IMR-90 (cell line): ENCODE measurements at regions not wholly inside any gene's neighbourhood (a gene's known extent, or its start where the extent isn't known, plus 50 kb on each side); places are given as distances from the start of the nearest gene placed in this dataset.

Source experiments
- ATAC-seq: fragments of 200-7000 bp; cut with Tn5 transposase; 2 replicates; pipeline ENCODE4 v1.9.1; 2020; ENCODE audit warnings: low read depth, mild to moderate bottlenecking, moderate library complexity
- BruUV-seq: library from RNA; stranded (reverse); fragments of 400-500 nt; replicated peaks from 2 replicates; lab custom pipeline; 2021; lab: Mats Ljungman, UMichigan
- CTCF ChIA-PET: fragments of 300-600 bp; formaldehyde crosslinking; extraction: SDS; loops from one replicate; lab custom pipeline; 2021; ENCODE audit warnings: antibody characterized with exemption; lab: Yijun Ruan, JAX
- POLR2A ChIA-PET: fragments of 300-600 bp; sonication (Branson Sonifier 250); formaldehyde crosslinking; loops from one replicate; lab custom pipeline; 2022; ENCODE audit warnings: antibody characterized with exemption; ENCODE audit not compliant: unreplicated experiment; lab: Charles Lee
- DNase-seq: peaks from one replicate; pipeline ENCODE4 v3.0.0; 2013
- H2AFZ ChIP-seq: replicated peaks from 2 replicates; pipeline ENCODE3; 2013; ENCODE audit warnings: low read length, mild to moderate bottlenecking; ENCODE audit not compliant: poor library complexity
- H2AK5ac ChIP-seq: 2 replicates; pipeline ENCODE4 v1.6.1; 2013; ENCODE audit warnings: low read depth, low read length, inconsistent platforms
- H2AK9ac ChIP-seq: replicated peaks from 2 replicates; pipeline ENCODE3; 2013; ENCODE audit warnings: mild to moderate bottlenecking, low read depth, low read length, moderate library complexity; ENCODE audit not compliant: poor library complexity
- H2BK120ac ChIP-seq: 2 replicates; pipeline ENCODE4 v1.6.1; 2013; ENCODE audit warnings: low read depth, low read length, inconsistent platforms
- H2BK15ac ChIP-seq: 3 replicates; pipeline ENCODE4 v1.6.1; 2013; ENCODE audit warnings: low read depth, low read length, inconsistent platforms
- H2BK20ac ChIP-seq: 2 replicates; pipeline ENCODE4 v1.6.1; 2013; ENCODE audit warnings: low read depth, mild to moderate bottlenecking, inconsistent platforms, low read length, moderate library complexity
- H2BK5ac ChIP-seq: 2 replicates; pipeline ENCODE4 v1.6.1; 2013; ENCODE audit warnings: mild to moderate bottlenecking, low read depth, low read length, inconsistent platforms; ENCODE audit not compliant: poor library complexity, severe bottlenecking
- H3K14ac ChIP-seq: replicated peaks from 2 replicates; pipeline ENCODE4 v1.6.1; 2013; ENCODE audit warnings: low read depth, low read length, inconsistent platforms
- H3K18ac ChIP-seq: 2 replicates; pipeline ENCODE4 v1.6.1; 2013; ENCODE audit warnings: low read depth, low read length, control low read depth
- H3K23ac ChIP-seq: 2 replicates; pipeline ENCODE4 v1.6.1; 2013; ENCODE audit warnings: low read depth, low read length, inconsistent platforms
- H3K27ac ChIP-seq: 2 replicates; pipeline ENCODE4 v1.5.1; 2013; ENCODE audit warnings: mild to moderate bottlenecking, control low read depth, low read length; ENCODE audit not compliant: insufficient read depth
- H3K27me3 ChIP-seq: 2 replicates; pipeline ENCODE4 v1.6.1; 2013; ENCODE audit warnings: low read length; ENCODE audit not compliant: control insufficient read depth, insufficient read depth
- H3K36me3 ChIP-seq: 2 replicates; pipeline ENCODE4 v1.6.1; 2013; ENCODE audit warnings: low read length, mixed read lengths; ENCODE audit not compliant: control insufficient read depth, insufficient read depth
- H3K4ac ChIP-seq: 2 replicates; pipeline ENCODE4 v1.6.1; 2013; ENCODE audit warnings: low read depth, low read length, inconsistent platforms
- H3K4me1 ChIP-seq: 2 replicates; pipeline ENCODE4 v1.6.1; 2013; ENCODE audit warnings: low read length, mixed read lengths; ENCODE audit not compliant: control insufficient read depth, insufficient read depth
- H3K4me2 ChIP-seq: 2 replicates; pipeline ENCODE4 v1.6.1; 2013; ENCODE audit warnings: low read depth, mild to moderate bottlenecking, control low read depth, low read length, moderate library complexity
- H3K4me3 ChIP-seq: 2 replicates; pipeline ENCODE4 v1.5.1; 2013; ENCODE audit warnings: low read depth, mild to moderate bottlenecking, control low read depth, low read length, moderate library complexity; ENCODE audit not compliant: insufficient read depth
- H3K56ac ChIP-seq: 2 replicates; pipeline ENCODE4 v1.6.1; 2013; ENCODE audit warnings: low read length, inconsistent platforms; ENCODE audit not compliant: insufficient read depth; ENCODE audit errors: extremely low read depth
- H3K79me1 ChIP-seq, 2 experiments: 2 replicates each; pipeline ENCODE4 v1.6.1; 2013; ENCODE audit warnings: low read length in 2 of 2, inconsistent platforms in 1 of 2, low read depth in 1 of 2
- H3K9ac ChIP-seq: 2 replicates; pipeline ENCODE4 v1.6.1; 2013; ENCODE audit warnings: low read depth, low read length, control low read depth
- H3K9me1 ChIP-seq: 2 replicates; pipeline ENCODE4 v1.6.1; 2013; ENCODE audit warnings: low read length, inconsistent platforms; ENCODE audit not compliant: insufficient read depth
- H3K9me3 ChIP-seq: 2 replicates; pipeline ENCODE4 v1.6.1; 2013; ENCODE audit warnings: low read length; ENCODE audit not compliant: control insufficient read depth, insufficient read depth
- H4K20me1 ChIP-seq: 2 replicates; pipeline ENCODE4 v1.6.1; 2013; ENCODE audit warnings: low read length, inconsistent platforms; ENCODE audit not compliant: insufficient read depth
- H4K5ac ChIP-seq: 2 replicates; pipeline ENCODE4 v1.6.1; 2013; ENCODE audit warnings: mild to moderate bottlenecking, low read depth, low read length, control low read depth
- H4K8ac ChIP-seq, 2 experiments: 2 replicates each; pipeline ENCODE4 v1.6.1; 2013; ENCODE audit warnings: low read depth in 2 of 2, low read length in 2 of 2, control low read depth in 1 of 2, inconsistent platforms in 1 of 2
- H4K91ac ChIP-seq: 2 replicates; pipeline ENCODE4 v1.6.1; 2013; ENCODE audit warnings: low read depth, low read length, inconsistent platforms; ENCODE audit not compliant: insufficient read depth
- BHLHE40 ChIP-seq: fragments of 150-350 bp; IDR thresholded peaks from 2 replicates; pipeline ENCODE4 v1.6.1; 2016; ENCODE audit warnings: mild to moderate bottlenecking, low read depth, low read length
- CEBPB ChIP-seq: IDR thresholded peaks from 2 replicates; pipeline ENCODE4 v1.6.1; 2012; ENCODE audit warnings: low read depth, low read length, improper control_type of control experiment
- CHD1 ChIP-seq: IDR thresholded peaks from 2 replicates; pipeline ENCODE4 v1.6.1; 2012; ENCODE audit warnings: low read depth, low read length, improper control_type of control experiment
- FOS ChIP-seq: fragments of 150-350 bp; IDR thresholded peaks from 2 replicates; pipeline ENCODE4 v1.6.1; 2016; ENCODE audit warnings: low read depth, low read length
- MAFK ChIP-seq: IDR thresholded peaks from 2 replicates; pipeline ENCODE4 v1.6.1; 2012; ENCODE audit warnings: low read depth, low read length, improper control_type of control experiment
- MAZ ChIP-seq: IDR thresholded peaks from 2 replicates; pipeline ENCODE4 v1.6.1; 2012; ENCODE audit warnings: low read depth, mild to moderate bottlenecking, low read length, improper control_type of control experiment, moderate library complexity, borderline replicate concordance
- MXI1 ChIP-seq: IDR thresholded peaks from 2 replicates; pipeline ENCODE4 v1.6.1; 2012; ENCODE audit warnings: low read depth, mild to moderate bottlenecking, low read length, moderate library complexity, borderline replicate concordance
- NFE2L2 ChIP-seq: fragments of 150-350 bp; IDR thresholded peaks from 2 replicates; pipeline ENCODE4 v1.6.1; 2016; ENCODE audit warnings: low read depth, mild to moderate bottlenecking, low read length
- POLR2A ChIP-seq: IDR thresholded peaks from 2 replicates; pipeline ENCODE4 v1.6.1; 2012; ENCODE audit warnings: mild to moderate bottlenecking, low read depth, low read length
- RAD21 ChIP-seq: IDR thresholded peaks from 2 replicates; pipeline ENCODE4 v1.6.1; 2012; ENCODE audit warnings: low read length, improper control_type of control experiment
- RCOR1 ChIP-seq: IDR thresholded peaks from 2 replicates; pipeline ENCODE4 v1.6.1; 2012; ENCODE audit warnings: mild to moderate bottlenecking, low read length, improper control_type of control experiment; ENCODE audit not compliant: insufficient replicate concordance
- RFX5 ChIP-seq: IDR thresholded peaks from 2 replicates; pipeline ENCODE4 v1.8.0; 2012; ENCODE audit warnings: low read depth, mild to moderate bottlenecking, low read length, moderate library complexity
- SMC3 ChIP-seq: fragments of 150-350 bp; IDR thresholded peaks from 2 replicates; pipeline ENCODE4 v1.6.1; 2016; ENCODE audit warnings: low read depth, mild to moderate bottlenecking, antibody characterized with exemption, low read length, moderate library complexity
- WGBS, 2 experiments: methylation state at CpG; one replicate each; pipeline versions ENCODE4 v1.1.5 to v1.1.7; 2013; ENCODE audit warnings: missing lambda C conversion rate in 2 of 2; ENCODE audit not compliant: insufficient read length in 1 of 2; ENCODE audit errors: extremely low coverage in 2 of 2; 5-methylcytosine and 5-hydroxymethylcytosine counted together
- dilution Hi-C: fragments of 300-500 bp; cut with HindIII; formaldehyde crosslinking; loops from one replicate; pipeline ENCODE4 v1.14.3; 2018; ENCODE audit warnings: low sequenced_read_pairs; ENCODE audit not compliant: unreplicated experiment
- in situ Hi-C: fragments of 300-500 bp; cut with MboI; formaldehyde crosslinking; loops from 3 replicates; pipeline ENCODE4 v1.14.3; 2019; ENCODE audit warnings: low sequenced_read_pairs, inconsistent platforms, mixed read lengths
- intact Hi-C: fragments of 100-400 bp; cut with micrococcal nuclease; formaldehyde crosslinking; loops from 2 replicates; pipeline ENCODE4 v1.10.0; 2022
- TF ChIP-seq, protein P1 (sequence below): fragments of 150-350 bp; IDR thresholded peaks from 2 replicates; pipeline ENCODE4 v1.6.1; 2017; ENCODE audit warnings: mild to moderate bottlenecking, antibody characterized with exemption, low read length, low read depth
- TF ChIP-seq, protein P2 (sequence below): fragments of 150-350 bp; IDR thresholded peaks from 2 replicates; pipeline ENCODE4 v1.6.1; 2016; ENCODE audit warnings: low read depth, mild to moderate bottlenecking, low read length, moderate library complexity, borderline replicate concordance
- TF ChIP-seq, protein P3 (sequence below): conservative IDR thresholded peaks from 2 replicates; pipeline ENCODE4 v1.5.1; 2012; ENCODE audit warnings: mild to moderate bottlenecking, low read depth, low read length, improper control_type of control experiment

DNA sequence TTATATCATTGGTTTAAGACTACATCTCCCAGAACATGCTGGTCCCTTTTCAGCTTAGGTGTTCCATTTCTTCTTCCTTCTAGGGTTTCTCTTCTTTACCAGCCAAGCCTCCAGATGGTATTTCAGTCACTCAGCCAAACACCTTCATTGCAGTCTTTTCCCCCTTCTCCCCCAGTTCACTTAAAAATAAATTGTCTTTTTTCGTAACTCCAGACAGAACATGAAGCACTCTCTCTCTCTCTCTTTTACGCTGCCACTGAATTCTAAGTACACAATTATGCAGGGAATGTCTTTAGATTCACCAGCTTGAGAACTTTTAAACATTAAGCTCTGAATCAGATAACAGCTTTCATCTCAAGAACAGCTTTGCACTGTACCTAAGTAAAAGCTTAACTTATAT, 419.7 kb upstream of the BRINP1 start:
- no peak overlapping the region for H2AK5ac ChIP-seq
- H3K4ac ChIP-seq = no peak overlapping the region
- H2BK15ac ChIP-seq = no peak overlapping the region
- H4K91ac ChIP-seq = no peak overlapping the region
- H4K20me1 ChIP-seq = no peaks in the 10 kb centered on the region
- DNase-seq (no peak), ATAC-seq (no peak)
- no peak overlapping the region for H4K8ac ChIP-seq
- no peak overlapping the region for H2AFZ ChIP-seq
- no peak overlapping the region for H3K4me2 ChIP-seq
- no peak overlapping the region for H2BK5ac ChIP-seq
- H3K4me3 ChIP-seq = no peak overlapping the region
- H3K27ac ChIP-seq = no peak overlapping the region
- CTCF ChIA-PET = no interaction called here
- H4K5ac ChIP-seq = no peak overlapping the region
- peaks cover 1% of the 10 kb centered on the region; the same call in 1 of the 2 replicates for H3K9me3 ChIP-seq
- no peaks in the 10 kb centered on the region for H3K27me3 ChIP-seq
- H2BK120ac ChIP-seq = no peak overlapping the region
- POLR2A ChIA-PET = no interaction called here
- no peaks in the 10 kb centered on the region for H3K79me1 ChIP-seq
- H3K14ac ChIP-seq = no peak overlapping the region
- H3K23ac ChIP-seq = no peak overlapping the region
- no peaks in the 10 kb centered on the region for H3K9me1 ChIP-seq
- H2BK20ac ChIP-seq = no peak overlapping the region
- dilution Hi-C loops (no loop called here), intact Hi-C loops (no loop called here), in situ Hi-C loops (no loop called here)
- H3K56ac ChIP-seq = no peak overlapping the region
- no peak overlapping the region for H2AK9ac ChIP-seq
- BruUV-seq = no TSS peak
- no peaks in the 10 kb centered on the region for H3K4me1 ChIP-seq
- H3K18ac ChIP-seq = no peak overlapping the region
- no peak overlapping the region for H3K9ac ChIP-seq
- H3K36me3 ChIP-seq = no peaks in the 10 kb centered on the region
- no peak for TF ChIP-seq MAZ
- TF ChIP-seq POLR2A = no peak
- TF ChIP-seq RFX5 = no peak
- TF ChIP-seq SMC3 = no peak
- no peak for TF ChIP-seq BHLHE40
- TF ChIP-seq, protein P1, sequence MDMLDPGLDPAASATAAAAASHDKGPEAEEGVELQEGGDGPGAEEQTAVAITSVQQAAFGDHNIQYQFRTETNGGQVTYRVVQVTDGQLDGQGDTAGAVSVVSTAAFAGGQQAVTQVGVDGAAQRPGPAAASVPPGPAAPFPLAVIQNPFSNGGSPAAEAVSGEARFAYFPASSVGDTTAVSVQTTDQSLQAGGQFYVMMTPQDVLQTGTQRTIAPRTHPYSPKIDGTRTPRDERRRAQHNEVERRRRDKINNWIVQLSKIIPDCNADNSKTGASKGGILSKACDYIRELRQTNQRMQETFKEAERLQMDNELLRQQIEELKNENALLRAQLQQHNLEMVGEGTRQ = no peak
- TF ChIP-seq, protein P2, sequence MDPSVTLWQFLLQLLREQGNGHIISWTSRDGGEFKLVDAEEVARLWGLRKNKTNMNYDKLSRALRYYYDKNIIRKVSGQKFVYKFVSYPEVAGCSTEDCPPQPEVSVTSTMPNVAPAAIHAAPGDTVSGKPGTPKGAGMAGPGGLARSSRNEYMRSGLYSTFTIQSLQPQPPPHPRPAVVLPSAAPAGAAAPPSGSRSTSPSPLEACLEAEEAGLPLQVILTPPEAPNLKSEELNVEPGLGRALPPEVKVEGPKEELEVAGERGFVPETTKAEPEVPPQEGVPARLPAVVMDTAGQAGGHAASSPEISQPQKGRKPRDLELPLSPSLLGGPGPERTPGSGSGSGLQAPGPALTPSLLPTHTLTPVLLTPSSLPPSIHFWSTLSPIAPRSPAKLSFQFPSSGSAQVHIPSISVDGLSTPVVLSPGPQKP = no peak
- no peak for TF ChIP-seq RAD21
- no peak for TF ChIP-seq MAFK
- TF ChIP-seq CHD1 = no peak
- no peak for TF ChIP-seq NFE2L2
- TF ChIP-seq RCOR1 = no peak
- TF ChIP-seq MXI1 = no peak
- no peak for TF ChIP-seq FOS
- TF ChIP-seq, protein P3, sequence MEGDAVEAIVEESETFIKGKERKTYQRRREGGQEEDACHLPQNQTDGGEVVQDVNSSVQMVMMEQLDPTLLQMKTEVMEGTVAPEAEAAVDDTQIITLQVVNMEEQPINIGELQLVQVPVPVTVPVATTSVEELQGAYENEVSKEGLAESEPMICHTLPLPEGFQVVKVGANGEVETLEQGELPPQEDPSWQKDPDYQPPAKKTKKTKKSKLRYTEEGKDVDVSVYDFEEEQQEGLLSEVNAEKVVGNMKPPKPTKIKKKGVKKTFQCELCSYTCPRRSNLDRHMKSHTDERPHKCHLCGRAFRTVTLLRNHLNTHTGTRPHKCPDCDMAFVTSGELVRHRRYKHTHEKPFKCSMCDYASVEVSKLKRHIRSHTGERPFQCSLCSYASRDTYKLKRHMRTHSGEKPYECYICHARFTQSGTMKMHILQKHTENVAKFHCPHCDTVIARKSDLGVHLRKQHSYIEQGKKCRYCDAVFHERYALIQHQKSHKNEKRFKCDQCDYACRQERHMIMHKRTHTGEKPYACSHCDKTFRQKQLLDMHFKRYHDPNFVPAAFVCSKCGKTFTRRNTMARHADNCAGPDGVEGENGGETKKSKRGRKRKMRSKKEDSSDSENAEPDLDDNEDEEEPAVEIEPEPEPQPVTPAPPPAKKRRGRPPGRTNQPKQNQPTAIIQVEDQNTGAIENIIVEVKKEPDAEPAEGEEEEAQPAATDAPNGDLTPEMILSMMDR = no peak
- TF ChIP-seq CEBPB = no peak
- no CpG with 5 or more reads among the region's 2 CpGs for WGBS, 2 experiments
